ENCODE measurements at regions not wholly inside any gene's neighbourhood (a gene's known extent, or its start where the extent isn't known, plus 50 kb on each side); places are given as distances from the start of the nearest gene placed in this dataset.

GRCh38 chr7:112908086-112908485 is 117.9 kb upstream of the TMEM168 start:
- no peaks in the 10 kb centered on the region for H3K4me1 Mint-ChIP-seq
- no peak overlapping the region for H3K4me3 Mint-ChIP-seq
- no peak for TF ChIP-seq CTCF (IDR thresholded peaks at IDR 0.05; ENCODE audit: unreplicated experiment)
- no peak for DNase-seq (ENCODE audit: low spot score in 2 of 2, unreplicated experiment in 2 of 2)
- peaks cover 70% of the 10 kb centered on the region for H3K36me3 Mint-ChIP-seq
- peaks cover 51% of the 10 kb centered on the region for H3K9me3 Mint-ChIP-seq
- no peaks in the 10 kb centered on the region for H3K27me3 Mint-ChIP-seq (ENCODE audit: low read depth)
- no peak overlapping the region for H3K27ac Mint-ChIP-seq

- peaks cover 48% of the 10 kb centered on the region for H3K9me3 Mint-ChIP-seq
- no peak overlapping the region for H3K4me3 Mint-ChIP-seq
- TF ChIP-seq CTCF (IDR thresholded peaks at IDR 0.05; ENCODE audit: unreplicated experiment): no peak
- no peak overlapping the region for H3K27ac Mint-ChIP-seq
- H3K4me1 Mint-ChIP-seq: no peaks in the 10 kb centered on the region
- H3K36me3 Mint-ChIP-seq: peaks cover 68% of the 10 kb centered on the region
- no peaks in the 10 kb centered on the region for H3K27me3 Mint-ChIP-seq (ENCODE audit: low read depth)
- no peak for DNase-seq (ENCODE audit: low spot score in 2 of 2, unreplicated experiment in 2 of 2)
Observed at GRCh38 chr7:112907658-112908057, 117.5 kb upstream of the TMEM168 start.

GRCh38 chr7:112905950-112906349 is 115.8 kb upstream of the TMEM168 start:
- DNase-seq (ENCODE audit: low spot score in 2 of 2, unreplicated experiment in 2 of 2): no peak
- Mint-ChIP-seq H3K4me3 (no peak overlapping the region), H3K4me1 (no peaks in the 10 kb centered on the region), H3K27me3 (ENCODE audit: low read depth) (no peaks in the 10 kb centered on the region), H3K27ac (no peak overlapping the region), H3K9me3 (peaks cover 49% of the 10 kb centered on the region), H3K36me3 (peaks cover 68% of the 10 kb centered on the region)
- no peak for TF ChIP-seq CTCF (IDR thresholded peaks at IDR 0.05; ENCODE audit: unreplicated experiment)

DNA sequence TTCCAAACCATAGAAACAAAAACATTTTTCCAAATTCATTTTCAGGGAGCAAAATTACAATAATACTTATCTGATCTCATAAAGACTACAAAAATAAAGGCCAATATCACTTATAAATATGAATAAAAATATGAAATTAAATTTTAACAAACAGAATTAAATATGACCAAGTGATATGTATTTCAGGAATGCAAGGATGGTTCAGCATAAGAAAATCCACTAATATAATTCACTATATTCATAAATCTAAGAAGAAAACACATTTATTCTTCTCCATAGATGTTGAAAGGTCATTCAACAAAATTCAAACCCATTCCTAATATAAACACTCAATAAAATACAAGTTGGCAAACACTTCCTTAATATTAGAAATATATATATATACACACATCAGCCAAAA is 115.2 kb upstream of the TMEM168 start:
- no peak overlapping the region for H3K4me3 Mint-ChIP-seq
- no peaks in the 10 kb centered on the region for H3K4me1 Mint-ChIP-seq
- DNase-seq (ENCODE audit: low spot score in 2 of 2, unreplicated experiment in 2 of 2): no peak
- TF ChIP-seq CTCF (IDR thresholded peaks at IDR 0.05; ENCODE audit: unreplicated experiment): no peak
- peaks cover 50% of the 10 kb centered on the region for H3K9me3 Mint-ChIP-seq
- peaks cover 68% of the 10 kb centered on the region for H3K36me3 Mint-ChIP-seq
- no peaks in the 10 kb centered on the region for H3K27me3 Mint-ChIP-seq (ENCODE audit: low read depth)
- H3K27ac Mint-ChIP-seq: no peak overlapping the region

DNA sequence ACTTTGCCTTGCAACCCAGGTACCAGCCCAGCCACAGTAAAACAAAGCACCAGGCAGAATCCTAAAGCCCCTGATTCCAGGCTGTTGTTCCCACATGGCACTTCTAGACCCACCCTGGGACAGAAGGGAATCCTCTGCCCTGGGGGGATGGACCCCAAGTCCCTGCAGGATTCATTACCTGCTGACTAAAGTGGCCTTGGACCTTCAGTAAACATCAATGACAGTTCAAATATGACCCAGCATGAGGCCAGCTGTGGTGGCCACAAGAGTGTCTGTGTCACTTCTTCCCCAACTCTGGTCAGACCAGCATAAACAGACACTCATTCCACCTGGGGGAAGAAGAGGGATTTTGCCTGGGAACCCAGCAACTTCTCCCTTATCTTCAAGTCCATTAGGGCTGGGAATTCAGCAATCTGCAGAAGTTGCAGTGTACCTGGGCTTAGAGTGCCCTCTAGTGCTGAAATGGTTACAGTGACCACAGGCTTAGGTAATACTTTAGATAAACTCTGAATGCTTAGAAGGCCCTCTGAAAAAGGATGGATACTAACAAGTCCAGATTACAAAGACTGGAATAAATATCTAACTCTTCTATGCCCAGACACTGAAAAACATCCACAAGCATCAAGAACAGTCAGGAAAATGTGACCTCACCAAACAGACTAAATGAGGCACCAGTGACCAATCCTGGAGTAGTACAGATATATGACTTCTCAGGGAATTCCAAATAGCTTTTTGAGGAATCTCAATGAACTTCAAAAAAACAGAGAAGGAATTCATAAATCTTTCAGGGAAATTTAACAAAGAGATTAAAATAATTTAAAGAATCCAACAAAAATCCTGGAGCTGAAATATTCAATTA is 108.5 kb upstream of the TMEM168 start:
- no peak for TF ChIP-seq CTCF (IDR thresholded peaks at IDR 0.05; ENCODE audit: unreplicated experiment)
- H3K4me3 Mint-ChIP-seq: no peak overlapping the region
- no peak for DNase-seq (ENCODE audit: low spot score in 2 of 2, unreplicated experiment in 2 of 2)

More for the DNA sequence above, 108.5 kb upstream of the TMEM168 start:
- Mint-ChIP-seq H3K9me3 (peaks cover 39% of the 10 kb centered on the region), H3K4me1 (no peaks in the 10 kb centered on the region), H3K36me3 (peaks cover 56% of the 10 kb centered on the region), H3K27me3 (ENCODE audit: low read depth) (no peaks in the 10 kb centered on the region), H3K27ac (no peak overlapping the region)
